ENCODE measurements at regions not wholly inside any gene's neighbourhood (a gene's known extent, or its start where the extent isn't known, plus 50 kb on each side); places are given as distances from the start of the nearest gene placed in this dataset.

DNA sequence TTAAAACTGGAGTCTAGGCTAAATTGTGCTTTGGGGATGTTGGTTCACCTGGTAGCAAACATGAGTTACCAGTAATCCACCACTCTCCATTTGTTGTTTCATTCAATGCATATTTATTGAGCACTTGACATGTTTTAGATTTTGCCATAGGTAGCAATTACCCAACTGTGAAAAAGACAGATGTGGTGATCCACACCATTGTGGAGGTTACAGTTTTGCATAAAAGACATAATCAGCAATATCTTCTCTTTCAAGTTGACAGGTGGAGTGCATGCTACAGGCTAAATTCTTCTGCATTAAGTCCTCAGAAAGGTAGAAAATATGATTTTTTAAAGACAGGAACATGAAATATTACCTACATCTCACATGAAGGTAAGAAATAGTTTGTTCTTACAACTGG, 143.0 kb upstream of the TSHZ2 start:
- intact Hi-C loops (cut with micrococcal nuclease) = no loop called here
- Mint-ChIP-seq H3K9me3 (ENCODE audit: insufficient read depth) (peaks cover 6% of the 10 kb centered on the region), H3K27ac (no peak overlapping the region), H3K4me1 (no peaks in the 10 kb centered on the region), H3K27me3 (no peaks in the 10 kb centered on the region), H3K4me3 (no peak overlapping the region)
- Histone ChIP-seq H3K27ac (ENCODE audit: low read length in 2 of 2) (no peak overlapping the region), H3K9me3 (ENCODE audit: control extremely low read depth in 1 of 3, control insufficient read depth in 2 of 3, insufficient read depth in 1 of 3, low read length in 2 of 3) (no peaks in the 10 kb centered on the region), H3K4me2 (replicated peaks; ENCODE audit: low read depth, low read length, poor library complexity, severe bottlenecking) (no peak overlapping the region), H3K27me3 (replicated peaks in 1 of 4; ENCODE audit: control extremely low read depth in 1 of 4, control insufficient read depth in 3 of 4, insufficient read depth in 4 of 4, low read length in 3 of 4) (no peaks in the 10 kb centered on the region), H3K79me2 (ENCODE audit: control insufficient read depth, insufficient read depth, low read length) (no peaks in the 10 kb centered on the region), H2AFZ (ENCODE audit: insufficient read depth, low read depth, low read length, poor library complexity, severe bottlenecking) (no peak overlapping the region), H3K36me3 (replicated peaks in 1 of 2; ENCODE audit: control extremely low read depth in 1 of 2, control insufficient read depth in 1 of 2, extremely low read depth in 1 of 2, insufficient read depth in 2 of 2, low read length in 1 of 2) (no peaks in the 10 kb centered on the region), H4K20me1 (ENCODE audit: control insufficient read depth, insufficient read depth, low read length, poor library complexity, severe bottlenecking) (no peaks in the 10 kb centered on the region), H3K4me1 (ENCODE audit: control insufficient read depth in 2 of 2, insufficient read depth in 2 of 2, low read length in 2 of 2) (no peaks in the 10 kb centered on the region), H3K4me3 (ENCODE audit: control extremely low read depth in 1 of 5, extremely low read depth in 1 of 5, insufficient read depth in 1 of 5, low read depth in 2 of 5, low read length in 4 of 5) (no peak overlapping the region), H3K9ac (ENCODE audit: low read length) (no peak overlapping the region)
- CTCF ChIA-PET = no interaction called here
- no peak for ATAC-seq (ENCODE audit: low read depth)
- TF ChIP-seq, protein P1, sequence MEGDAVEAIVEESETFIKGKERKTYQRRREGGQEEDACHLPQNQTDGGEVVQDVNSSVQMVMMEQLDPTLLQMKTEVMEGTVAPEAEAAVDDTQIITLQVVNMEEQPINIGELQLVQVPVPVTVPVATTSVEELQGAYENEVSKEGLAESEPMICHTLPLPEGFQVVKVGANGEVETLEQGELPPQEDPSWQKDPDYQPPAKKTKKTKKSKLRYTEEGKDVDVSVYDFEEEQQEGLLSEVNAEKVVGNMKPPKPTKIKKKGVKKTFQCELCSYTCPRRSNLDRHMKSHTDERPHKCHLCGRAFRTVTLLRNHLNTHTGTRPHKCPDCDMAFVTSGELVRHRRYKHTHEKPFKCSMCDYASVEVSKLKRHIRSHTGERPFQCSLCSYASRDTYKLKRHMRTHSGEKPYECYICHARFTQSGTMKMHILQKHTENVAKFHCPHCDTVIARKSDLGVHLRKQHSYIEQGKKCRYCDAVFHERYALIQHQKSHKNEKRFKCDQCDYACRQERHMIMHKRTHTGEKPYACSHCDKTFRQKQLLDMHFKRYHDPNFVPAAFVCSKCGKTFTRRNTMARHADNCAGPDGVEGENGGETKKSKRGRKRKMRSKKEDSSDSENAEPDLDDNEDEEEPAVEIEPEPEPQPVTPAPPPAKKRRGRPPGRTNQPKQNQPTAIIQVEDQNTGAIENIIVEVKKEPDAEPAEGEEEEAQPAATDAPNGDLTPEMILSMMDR (IDR thresholded peaks at IDR 0.05) = no peak
- TF ChIP-seq EZH2 (IDR thresholded peaks at IDR 0.05; ENCODE audit: borderline replicate concordance, insufficient read depth, low read depth, low read length, poor library complexity, severe bottlenecking) = no peak
- DNase-seq = no peak
- POLR2A ChIA-PET = no interaction called here

DNA sequence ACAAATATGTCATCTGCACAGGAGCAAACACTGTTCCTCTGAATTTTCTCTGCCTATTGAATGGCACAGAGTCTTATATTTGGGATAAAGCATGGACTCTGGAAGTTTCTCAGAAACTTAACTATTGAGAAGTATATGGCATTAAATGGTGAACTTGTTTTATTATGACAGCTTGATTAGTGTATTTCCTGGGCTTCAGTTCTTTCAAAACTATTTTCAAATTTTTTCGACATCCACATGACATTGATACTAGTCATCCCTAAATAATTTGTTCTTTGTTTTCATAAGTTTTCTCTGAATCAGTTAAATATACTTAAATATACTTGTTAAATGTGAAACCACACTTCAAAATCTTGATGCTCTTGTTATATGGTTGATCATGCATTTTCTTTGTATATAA, 144.0 kb upstream of the TSHZ2 start:
- Mint-ChIP-seq H3K4me1 (no peaks in the 10 kb centered on the region), H3K4me3 (no peak overlapping the region), H3K27ac (no peak overlapping the region), H3K9me3 (ENCODE audit: insufficient read depth) (peaks cover 6% of the 10 kb centered on the region), H3K27me3 (no peaks in the 10 kb centered on the region)
- H3K79me2 ChIP-seq (ENCODE audit: control insufficient read depth, insufficient read depth, low read length) = no peaks in the 10 kb centered on the region
- TF ChIP-seq, protein P1 (IDR thresholded peaks at IDR 0.05) = no peak
- no peak for TF ChIP-seq EZH2 (IDR thresholded peaks at IDR 0.05; ENCODE audit: borderline replicate concordance, insufficient read depth, low read depth, low read length, poor library complexity, severe bottlenecking)
- H3K9me3 ChIP-seq (ENCODE audit: control extremely low read depth in 1 of 3, control insufficient read depth in 2 of 3, insufficient read depth in 1 of 3, low read length in 2 of 3) = no peaks in the 10 kb centered on the region
- CTCF ChIA-PET = no interaction called here
- H3K27ac ChIP-seq (ENCODE audit: low read length in 2 of 2) = no peak overlapping the region
- ATAC-seq (ENCODE audit: low read depth) (no peak), DNase-seq (no peak)
- no peaks in the 10 kb centered on the region for H3K27me3 ChIP-seq (replicated peaks in 1 of 4; ENCODE audit: control extremely low read depth in 1 of 4, control insufficient read depth in 3 of 4, insufficient read depth in 4 of 4, low read length in 3 of 4)
- no peak overlapping the region for H3K9ac ChIP-seq (ENCODE audit: low read length)
- intact Hi-C loops (cut with micrococcal nuclease) = no loop called here
- H3K4me1 ChIP-seq (ENCODE audit: control insufficient read depth in 2 of 2, insufficient read depth in 2 of 2, low read length in 2 of 2) = no peaks in the 10 kb centered on the region
- no peaks in the 10 kb centered on the region for H3K36me3 ChIP-seq (replicated peaks in 1 of 2; ENCODE audit: control extremely low read depth in 1 of 2, control insufficient read depth in 1 of 2, extremely low read depth in 1 of 2, insufficient read depth in 2 of 2, low read length in 1 of 2)
- WGBS (ENCODE audit: insufficient coverage) = no CpG with 5 or more reads among the region's 1 CpG
- H3K4me2 ChIP-seq (replicated peaks; ENCODE audit: low read depth, low read length, poor library complexity, severe bottlenecking) = no peak overlapping the region
- no peaks in the 10 kb centered on the region for H4K20me1 ChIP-seq (ENCODE audit: control insufficient read depth, insufficient read depth, low read length, poor library complexity, severe bottlenecking)
- no peak overlapping the region for H3K4me3 ChIP-seq (ENCODE audit: control extremely low read depth in 1 of 5, extremely low read depth in 1 of 5, insufficient read depth in 1 of 5, low read depth in 2 of 5, low read length in 4 of 5)
- no peak overlapping the region for H2AFZ ChIP-seq (ENCODE audit: insufficient read depth, low read depth, low read length, poor library complexity, severe bottlenecking)
- POLR2A ChIA-PET = no interaction called here
